GM19455 (cell line): ENCODE measurements at regions not wholly inside any gene's neighbourhood (a gene's known extent, or its start where the extent isn't known, plus 50 kb on each side); places are given as distances from the start of the nearest gene placed in this dataset.
"Not testable (repeated sequence)": the region's sequence is repeated elsewhere in the genome, so short reads cannot be mapped to it uniquely, and the experiment has no call there.

Experiments
- ATAC-seq: cut with Tn5 transposase; IDR thresholded peaks from one replicate; pipeline ENCODE4 v1.9.1; 2021; ENCODE audit not compliant: unreplicated experiment

DNA sequence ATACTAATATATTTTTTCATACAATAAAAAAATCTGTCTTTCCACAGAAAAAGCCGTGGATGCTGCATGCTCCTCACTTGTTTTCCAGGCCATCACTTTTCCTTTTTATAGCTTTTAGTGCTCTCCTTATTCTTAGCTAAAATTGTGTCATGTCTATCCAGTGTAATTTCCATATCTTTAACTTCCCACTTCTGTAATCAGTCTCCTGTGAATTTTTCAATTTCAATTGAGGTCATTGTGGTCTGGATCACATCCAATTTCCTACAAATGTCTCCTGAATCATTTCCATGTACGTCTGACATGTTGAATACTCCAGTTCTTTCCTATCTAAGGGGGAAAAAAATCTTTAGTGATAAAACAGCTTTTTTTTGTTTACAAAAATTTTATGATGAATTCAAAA is 838.2 kb upstream of the B3GALT2 start:
- no peak for ATAC-seq

DNA sequence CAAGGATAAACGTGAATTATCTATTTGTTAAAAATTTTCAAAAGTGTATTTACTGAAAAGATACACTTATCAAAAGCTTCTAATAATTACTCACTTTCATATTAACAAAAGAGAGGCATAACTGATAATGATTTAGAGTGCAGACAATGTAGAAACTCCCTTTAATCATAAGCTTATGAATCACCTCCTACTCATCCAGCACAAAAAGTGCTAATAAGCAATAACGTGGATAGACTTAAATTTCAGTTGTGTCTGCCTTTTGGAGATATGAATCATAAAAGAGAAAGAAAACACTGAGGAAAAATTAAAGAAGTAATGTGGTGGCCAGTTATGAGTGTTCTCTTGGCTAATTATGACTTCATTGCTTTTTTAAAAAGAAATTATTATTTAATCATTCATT is 827.6 kb upstream of the B3GALT2 start:
- ATAC-seq, result no peak

DNA sequence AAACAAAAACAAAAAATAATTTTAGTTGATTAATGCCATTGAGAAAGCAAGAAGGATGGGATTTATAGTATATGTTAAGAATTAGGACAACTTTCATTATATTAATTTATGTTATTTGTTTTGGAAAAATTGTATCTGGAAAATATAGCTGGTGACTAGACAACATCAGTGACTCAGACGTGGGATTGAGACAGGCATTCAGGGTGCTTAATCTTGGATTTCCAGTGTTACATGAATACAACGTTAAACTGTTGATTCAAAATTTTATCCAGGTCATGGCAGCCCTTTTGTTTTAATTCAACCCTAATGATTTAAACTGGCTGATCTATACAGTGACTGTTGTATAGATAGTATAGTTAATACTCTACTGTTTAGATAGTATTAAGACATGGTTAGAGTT is 827.1 kb upstream of the B3GALT2 start:
- ATAC-seq, result no peak

DNA sequence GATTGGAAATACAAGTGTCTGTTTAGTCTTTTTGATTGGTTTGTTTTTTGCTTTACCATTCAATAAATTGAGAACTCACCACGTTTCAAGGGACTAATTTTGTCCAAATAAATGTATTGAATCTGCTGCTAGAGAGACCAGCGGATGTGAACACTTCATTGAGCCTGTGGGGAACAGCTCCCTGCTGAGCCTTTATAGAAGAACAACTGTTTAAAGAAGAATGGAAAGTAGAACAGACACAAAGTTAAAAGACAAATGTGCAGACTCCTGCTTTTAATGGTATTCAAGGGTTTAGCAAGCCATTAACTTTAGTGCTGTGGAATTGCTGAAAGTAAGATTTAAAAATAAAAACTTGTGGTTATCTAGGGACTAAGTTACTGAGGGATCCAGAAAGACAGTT is 817.7 kb upstream of the B3GALT2 start:
- no peak for ATAC-seq

DNA sequence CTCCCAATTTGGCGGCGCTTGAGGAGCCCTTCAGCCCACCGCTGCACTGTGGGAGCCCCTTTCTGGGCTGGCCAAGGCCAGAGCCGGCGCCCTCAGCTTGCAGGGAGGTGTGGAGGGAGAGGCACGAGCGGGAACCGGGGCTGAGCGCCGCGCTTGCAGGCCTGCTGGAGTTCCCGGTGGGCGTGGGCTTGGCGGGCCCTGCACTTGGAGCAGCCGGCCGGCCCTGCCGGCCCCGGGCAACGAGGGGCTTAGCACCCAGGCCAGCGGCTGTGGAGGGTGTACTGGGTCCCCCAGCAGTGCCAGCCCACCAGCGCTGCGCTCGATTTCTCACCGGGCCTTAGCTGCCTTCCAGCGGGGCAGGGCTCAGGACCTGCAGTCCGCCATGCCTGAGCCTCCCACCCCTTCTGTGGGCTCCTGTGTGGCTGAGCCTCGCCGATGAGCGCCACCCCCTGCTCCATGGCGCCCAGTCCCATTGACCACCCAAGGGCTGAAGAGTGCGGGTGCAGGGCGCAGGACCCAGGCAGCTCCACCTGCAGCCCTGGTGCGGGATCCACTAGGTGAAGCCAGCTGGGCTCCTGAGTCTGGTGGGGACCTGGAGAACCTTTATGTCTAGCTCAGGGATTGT is 815.4 kb upstream of the B3GALT2 start:
- not testable (repeated sequence) for ATAC-seq

DNA sequence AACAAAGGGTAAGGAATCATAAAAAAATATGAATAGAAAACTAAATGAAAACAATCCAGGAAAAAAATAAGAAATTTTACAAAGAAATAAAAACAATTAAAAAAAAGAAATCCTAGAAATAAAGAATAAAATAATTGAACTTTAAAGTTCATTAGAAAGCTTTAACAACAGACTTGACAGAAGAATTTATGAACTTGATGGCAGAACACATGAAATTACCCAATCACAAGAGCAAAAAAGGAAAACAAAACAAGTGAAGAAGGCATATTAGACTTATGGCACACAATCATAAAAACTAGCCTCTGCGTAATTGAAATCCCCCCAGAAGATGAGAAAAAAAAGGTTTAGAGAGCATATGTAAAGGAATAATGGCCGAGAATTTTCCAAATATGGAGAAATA is 802.5 kb upstream of the B3GALT2 start:
- no peak for ATAC-seq

DNA sequence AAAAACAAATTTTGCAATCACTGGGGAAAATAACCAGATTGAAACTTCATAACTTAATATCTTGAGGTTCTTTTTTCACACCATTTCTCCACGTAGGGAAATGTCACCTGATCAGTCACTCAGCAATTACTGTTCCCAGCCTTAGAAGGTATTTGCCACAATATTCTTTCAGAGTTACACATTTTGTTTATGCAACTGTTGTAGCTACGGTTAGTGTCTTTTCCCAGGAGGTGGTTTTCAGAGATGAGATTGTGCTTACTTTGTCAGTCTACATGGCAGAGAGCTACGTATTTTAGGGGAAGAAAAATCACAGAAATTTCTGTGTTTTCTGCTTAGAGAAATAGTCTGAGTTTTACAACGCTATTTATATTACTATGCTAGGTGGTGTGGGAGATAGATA is 792.8 kb upstream of the B3GALT2 start:
- ATAC-seq, result no peak

DNA sequence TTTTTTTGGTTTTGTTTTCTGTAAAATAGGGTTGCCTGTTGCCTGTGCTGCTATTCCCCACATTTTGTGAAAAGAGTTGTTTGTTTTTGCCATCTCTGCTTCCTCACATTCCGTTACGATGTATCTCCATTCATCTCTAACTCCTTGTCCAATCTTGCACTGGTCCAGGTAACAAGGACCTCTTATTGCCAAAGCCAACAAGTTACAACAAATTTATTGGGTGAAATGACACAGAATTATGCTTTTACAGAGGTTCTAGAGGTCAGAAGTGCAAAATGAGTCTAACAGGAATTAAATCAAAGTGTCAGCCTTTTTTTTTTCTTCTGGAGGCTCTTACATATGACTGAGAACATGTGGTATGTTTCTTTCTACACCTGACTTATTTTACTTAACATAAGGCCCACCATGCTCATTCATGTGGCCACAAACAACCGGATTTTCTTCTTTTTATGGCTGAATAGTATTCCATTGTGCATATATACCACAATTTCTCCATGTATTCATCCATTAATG is 787.9 kb upstream of the B3GALT2 start:
- ATAC-seq, result no peak

DNA sequence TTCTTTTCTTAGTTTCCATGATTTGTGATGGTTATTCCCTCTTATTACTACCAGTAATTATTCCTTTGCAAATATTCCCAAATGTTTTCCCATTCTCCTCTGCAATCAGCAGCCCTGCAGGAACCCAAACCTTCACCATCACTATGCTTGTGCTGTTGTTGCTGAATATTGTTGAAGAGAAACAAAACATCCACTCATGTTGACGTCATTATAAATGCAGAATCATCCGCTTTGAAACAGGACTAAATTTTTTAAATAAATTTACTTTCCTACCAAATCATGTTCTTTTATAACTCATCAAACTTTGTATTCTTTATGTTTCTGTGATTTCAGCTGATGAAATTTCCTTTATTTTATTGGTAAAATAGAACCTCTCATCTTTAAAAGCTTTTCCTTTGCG is 787.0 kb upstream of the B3GALT2 start:
- no peak for ATAC-seq

DNA sequence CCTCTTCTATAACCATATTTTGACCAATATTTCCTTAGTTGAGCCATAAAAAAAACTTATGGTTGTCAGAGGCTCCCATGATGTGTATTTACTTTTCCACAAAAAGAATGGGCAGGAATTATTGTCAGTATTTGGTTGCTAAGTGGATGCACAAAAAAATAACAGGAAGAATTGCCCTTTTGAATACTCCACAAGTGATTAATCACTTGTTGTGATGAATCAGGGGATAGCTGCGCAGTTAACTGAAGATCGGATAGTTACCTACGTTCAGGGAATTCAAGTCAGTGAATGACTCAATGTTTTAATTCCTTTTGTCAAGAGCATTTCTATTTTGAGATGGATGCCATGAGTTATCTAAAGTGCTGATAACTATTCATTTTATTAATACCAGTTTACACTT is 785.2 kb upstream of the B3GALT2 start:
- ATAC-seq, result no peak

DNA sequence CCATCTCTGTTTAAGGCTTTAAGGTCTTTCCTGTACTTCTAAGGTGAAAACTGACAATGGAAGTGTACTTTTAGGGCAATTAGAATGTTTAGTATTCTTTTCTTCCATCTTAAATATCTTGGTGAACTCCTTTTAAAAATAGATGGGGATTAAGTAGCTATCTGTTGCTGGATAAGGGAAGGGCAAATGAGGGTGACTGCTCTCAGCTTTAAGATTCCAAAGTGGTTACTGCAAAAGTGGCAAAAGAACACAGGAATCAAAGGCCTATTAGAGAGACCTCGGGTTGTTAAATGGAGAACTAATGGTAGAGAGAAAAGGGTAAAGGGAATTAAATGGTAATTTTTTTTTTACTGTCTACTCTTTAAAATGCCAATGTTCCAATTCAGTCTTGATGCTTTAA is 774.1 kb upstream of the B3GALT2 start:
- no peak for ATAC-seq

DNA sequence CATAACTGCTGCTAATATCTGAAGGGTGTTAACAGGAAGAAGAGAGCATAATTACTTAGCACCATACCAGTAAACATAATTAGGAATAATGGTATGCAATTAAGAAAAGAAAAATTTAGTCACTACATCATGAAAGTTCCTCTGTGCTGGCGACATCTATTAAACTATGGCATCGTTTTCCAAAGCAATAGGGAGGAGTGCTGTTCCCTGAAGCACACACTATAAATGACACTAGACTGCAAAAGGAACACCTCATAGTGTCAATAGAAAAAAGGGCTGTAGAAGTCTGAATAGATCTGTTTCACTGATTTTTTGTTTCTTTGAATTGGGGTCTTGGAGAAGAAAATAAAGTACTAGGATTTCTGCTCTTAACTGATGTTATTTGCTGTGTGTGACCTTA is 773.6 kb upstream of the B3GALT2 start:
- ATAC-seq, result no peak

DNA sequence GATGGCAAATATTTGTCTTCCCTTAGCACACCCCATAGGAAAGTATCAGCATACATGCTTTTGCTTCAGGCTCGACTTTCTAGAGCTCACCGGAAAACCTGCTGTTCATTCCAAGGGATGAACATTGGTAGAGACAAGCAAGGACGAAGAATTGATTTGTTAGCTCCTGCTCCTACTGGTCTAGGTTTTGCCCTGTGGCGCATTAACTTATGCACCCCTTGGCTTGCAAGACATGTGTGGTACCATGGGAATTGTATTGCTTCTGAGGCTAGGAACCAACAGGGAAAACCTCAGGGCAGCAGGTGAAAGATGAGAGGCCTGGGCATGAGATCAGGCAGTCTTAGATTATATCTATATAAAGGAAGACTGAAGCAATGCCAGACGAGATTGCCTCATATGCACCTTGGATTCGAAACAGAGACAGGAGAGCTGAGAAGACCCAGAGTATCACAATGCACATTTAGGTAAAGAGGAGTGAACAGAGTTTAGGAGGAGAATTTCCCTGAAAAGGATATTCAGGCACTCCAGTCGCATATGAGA is 771.2 kb upstream of the B3GALT2 start:
- ATAC-seq, result no peak

DNA sequence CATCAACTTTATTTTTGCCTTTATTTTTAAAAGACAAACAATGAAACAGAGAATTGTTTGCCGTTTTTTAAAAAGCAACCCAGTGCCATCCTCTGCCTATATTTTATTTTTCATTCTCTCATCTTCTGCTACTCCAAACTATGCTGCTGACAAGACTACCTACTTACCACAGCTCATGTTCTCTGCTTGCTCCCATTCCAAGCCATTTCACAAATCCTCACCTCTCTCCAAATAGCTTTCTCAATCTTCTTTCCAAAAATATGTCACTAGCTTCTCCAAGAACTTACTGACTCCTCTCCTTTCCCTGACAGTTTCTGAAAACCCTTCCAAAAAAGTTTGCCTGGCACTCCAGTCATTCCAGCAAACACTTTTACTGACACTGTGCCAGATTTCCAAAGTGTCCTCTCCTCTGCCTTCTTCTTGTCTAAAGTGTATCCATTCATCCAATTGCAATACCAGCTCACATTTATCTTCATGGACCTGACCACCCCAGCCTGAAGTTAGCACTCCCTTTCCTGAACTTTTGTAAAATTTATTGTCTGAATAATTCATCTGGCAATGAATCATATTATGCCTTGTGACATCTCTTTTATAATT is 766.5 kb upstream of the B3GALT2 start:
- ATAC-seq, result no peak

DNA sequence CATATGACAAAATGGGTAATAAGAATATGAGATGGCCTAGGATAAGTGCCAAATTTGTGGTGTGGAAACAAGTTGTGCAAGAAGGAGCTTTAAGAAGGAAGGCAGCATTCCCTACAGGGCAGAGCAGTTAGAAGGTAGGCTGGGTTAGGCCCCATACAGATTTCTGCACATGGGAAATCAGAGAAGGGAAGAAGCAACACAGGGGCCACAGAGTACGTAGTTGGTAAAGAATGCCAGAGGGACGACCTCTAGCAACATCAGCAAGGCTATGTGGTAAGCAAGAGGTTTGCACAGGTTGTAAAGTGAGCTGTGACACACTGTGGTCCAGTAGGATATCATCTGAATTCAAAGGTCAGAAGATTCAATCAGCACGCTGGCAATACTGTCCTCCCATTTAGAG is 765.6 kb upstream of the B3GALT2 start:
- no peak for ATAC-seq

DNA sequence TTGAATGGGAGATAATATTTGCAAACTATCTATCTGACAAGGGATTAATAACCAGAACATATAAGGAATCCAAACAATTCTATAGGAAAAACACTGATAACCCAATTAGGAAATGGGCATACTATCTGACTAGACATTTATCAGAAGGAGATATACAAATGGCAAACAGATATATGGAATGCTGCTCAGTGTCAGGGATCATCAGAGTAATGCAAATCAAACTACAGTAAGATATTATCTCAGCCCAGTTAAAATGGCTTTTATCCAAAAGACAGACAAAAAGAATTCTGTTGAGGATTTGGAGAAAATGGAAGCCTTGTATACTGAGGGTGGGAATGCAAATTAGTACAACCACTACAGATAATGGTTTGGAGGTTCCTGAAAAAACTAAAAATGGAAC is 758.0 kb upstream of the B3GALT2 start:
- no peak for ATAC-seq

DNA sequence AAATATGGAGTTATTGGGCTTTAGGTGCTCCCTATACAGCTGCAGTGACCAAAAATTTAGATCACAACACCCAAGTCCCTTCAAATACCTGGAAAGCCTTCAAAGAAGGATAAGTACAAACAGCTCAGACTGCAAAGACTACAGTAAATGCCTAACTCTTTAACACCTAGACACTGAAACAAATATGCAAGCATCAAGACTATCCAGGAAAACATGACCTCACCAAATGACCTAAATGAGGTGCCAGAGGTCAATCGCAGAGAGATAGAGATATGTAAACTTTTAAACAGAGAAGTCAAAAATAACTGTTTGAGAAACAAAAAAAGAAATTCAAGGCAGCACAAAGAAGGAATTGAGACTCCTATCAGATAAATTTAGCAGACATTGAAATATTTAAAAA is 753.8 kb upstream of the B3GALT2 start:
- ATAC-seq, result no peak

DNA sequence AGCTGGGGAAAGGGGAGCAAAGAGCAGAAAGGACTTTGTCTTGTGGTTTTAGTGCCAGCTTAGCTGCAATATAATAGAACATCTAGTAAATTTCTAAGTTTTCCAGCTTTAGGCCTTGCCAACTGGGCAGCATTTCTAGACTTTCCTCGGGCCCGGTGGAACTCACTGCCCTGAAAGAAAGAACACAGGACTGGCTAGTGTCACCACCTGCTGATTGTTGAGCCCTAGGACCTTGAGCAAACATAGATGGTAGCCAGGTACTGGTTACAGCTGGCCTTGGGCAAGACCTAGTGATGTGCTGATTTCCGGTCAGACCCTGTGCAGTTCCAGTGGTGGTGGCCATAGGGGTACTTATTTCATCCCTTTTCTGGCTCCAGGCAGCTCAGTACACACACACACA is 753.2 kb upstream of the B3GALT2 start:
- ATAC-seq, result no peak

DNA sequence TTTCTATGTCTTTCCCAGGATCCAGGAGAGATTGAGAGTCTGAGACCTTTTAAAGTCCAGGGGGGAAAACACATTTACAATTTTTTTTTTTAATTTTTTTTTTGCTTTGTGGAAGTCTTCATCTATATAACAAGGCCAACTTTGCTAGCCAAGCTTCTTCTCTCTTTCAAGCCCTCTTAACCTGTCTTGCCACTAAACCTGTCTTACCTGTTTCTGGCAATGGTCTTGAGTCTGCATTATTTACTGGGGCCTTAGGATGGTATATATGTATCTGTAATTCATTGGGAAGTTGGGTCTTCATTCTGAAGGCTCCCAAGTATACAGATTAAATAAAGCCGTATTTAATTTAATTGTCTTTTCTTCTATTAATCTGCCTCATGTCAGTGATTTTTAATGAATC is 750.9 kb upstream of the B3GALT2 start:
- ATAC-seq, result no peak

DNA sequence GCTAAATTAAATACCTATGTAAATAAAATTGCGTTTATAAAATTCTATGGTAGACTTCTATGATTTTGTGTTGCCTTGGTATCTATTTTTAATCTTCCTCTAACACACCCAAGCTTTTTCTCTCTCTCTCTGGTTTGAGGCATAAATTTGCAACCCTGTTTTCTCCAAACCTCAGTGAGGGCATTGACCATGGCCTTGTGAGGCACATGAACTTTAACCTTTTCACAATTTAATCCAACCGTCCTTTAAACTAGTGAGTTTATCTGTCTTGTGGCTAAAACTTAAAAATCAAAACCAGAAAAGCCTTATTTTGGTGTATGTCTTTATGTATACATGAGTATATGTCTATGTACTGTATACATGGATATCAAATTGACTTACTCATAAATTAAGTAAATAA is 746.6 kb upstream of the B3GALT2 start:
- no peak for ATAC-seq

DNA sequence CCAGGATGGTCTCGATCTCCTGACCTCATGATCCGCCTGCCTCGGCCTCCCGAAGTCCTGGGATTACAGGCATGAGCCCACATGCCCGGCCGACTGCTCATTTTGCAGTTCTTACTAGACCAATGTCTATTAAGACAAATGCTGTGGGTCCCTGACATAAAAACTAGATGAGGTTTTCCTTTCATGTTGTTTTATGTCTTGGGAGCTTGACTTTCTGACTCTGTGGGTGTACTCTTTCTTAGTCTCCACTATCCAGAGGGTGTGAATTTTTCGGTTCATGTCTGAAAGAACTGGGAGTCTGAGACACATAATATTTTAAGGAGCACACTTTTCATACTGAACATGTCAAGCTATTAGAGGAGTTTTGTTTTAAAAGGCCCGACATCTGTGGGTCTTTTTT is 744.9 kb upstream of the B3GALT2 start:
- no peak for ATAC-seq

DNA sequence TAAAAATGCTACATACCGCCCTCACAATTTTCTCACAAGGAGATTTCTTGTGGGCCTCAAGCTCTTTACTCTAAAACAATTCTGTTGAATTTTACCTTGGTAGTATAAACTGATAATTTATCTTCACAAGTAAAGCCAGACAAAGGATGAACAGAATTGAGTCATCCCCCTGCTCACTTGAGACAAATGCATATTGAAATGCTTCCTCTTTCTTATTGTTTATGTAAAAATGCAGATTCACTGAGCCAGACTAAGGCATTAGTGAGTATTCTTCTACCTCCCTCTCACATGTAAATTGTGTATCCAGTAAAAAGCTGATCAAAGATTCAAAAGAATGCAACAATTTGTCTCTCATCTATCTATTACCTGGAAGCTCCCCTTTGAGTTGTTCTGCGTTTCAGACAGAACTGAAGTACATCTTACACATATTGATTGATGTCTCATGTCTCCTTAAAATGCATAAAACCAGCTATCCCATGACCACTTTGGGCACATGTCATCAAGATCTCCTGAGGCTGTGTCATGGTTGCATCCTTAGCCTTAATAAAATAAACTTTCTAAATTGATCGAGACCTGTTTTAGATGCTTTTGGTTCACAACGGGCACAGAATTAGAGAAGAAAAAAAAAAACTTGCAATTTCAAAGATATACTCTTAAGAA is 743.1 kb upstream of the B3GALT2 start:
- ATAC-seq, result no peak
